ENCODE measurements at regions not wholly inside any gene's neighbourhood (a gene's known extent, or its start where the extent isn't known, plus 50 kb on each side); places are given as distances from the start of the nearest gene placed in this dataset.

DNA sequence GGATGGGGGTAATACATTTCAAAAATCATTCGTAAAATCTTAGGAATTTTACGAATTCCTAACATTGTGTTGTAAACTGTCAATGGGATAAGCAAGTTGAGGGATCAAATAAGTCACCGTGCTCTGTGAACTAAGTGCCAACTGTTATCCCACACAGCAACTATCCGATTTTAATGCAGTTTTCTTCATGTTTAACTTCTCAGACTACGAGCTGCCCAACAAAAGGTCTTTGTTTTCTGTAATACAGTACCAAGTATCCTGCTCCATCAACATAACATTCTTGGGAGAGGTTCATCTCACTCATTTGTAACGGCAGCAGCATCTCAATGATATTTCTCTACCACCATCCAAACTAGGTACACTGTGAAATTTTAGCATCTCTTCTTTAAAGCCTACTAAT lies 654.1 kb upstream of the LMCD1 start (continued):
- TF ChIP-seq, protein P1, sequence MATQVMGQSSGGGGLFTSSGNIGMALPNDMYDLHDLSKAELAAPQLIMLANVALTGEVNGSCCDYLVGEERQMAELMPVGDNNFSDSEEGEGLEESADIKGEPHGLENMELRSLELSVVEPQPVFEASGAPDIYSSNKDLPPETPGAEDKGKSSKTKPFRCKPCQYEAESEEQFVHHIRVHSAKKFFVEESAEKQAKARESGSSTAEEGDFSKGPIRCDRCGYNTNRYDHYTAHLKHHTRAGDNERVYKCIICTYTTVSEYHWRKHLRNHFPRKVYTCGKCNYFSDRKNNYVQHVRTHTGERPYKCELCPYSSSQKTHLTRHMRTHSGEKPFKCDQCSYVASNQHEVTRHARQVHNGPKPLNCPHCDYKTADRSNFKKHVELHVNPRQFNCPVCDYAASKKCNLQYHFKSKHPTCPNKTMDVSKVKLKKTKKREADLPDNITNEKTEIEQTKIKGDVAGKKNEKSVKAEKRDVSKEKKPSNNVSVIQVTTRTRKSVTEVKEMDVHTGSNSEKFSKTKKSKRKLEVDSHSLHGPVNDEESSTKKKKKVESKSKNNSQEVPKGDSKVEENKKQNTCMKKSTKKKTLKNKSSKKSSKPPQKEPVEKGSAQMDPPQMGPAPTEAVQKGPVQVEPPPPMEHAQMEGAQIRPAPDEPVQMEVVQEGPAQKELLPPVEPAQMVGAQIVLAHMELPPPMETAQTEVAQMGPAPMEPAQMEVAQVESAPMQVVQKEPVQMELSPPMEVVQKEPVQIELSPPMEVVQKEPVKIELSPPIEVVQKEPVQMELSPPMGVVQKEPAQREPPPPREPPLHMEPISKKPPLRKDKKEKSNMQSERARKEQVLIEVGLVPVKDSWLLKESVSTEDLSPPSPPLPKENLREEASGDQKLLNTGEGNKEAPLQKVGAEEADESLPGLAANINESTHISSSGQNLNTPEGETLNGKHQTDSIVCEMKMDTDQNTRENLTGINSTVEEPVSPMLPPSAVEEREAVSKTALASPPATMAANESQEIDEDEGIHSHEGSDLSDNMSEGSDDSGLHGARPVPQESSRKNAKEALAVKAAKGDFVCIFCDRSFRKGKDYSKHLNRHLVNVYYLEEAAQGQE (IDR thresholded peaks at IDR 0.05; ENCODE audit: low read depth, low read length) = no peak

DNA sequence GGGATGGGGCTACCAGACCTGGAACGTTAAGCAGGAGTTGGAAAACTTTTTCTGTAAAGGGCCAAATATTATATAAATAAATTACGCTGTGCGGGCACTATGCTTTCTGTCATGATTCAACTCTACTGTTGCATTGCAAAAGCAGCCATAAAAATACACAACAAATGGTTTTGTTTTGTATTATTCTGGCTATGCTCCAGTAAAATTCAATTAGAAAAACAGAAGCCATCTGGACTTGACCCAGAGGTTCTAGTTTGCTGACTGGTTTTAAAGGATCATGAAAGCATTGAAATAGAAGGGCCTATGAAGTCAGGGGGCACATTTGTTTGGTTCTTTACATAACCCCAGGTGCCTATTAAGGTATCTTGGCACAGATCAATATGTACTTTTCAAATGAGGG lies 647.4 kb upstream of the LMCD1 start:
- ChIA-PET SMC1A (ENCODE audit: uncharacterized antibody, unreplicated experiment) (no interaction called here), RAD21 (ENCODE audit: unreplicated experiment) (no interaction called here), POLR2A (no interaction called here), CTCF (no interaction called here)
- BruUV-seq (replicated peaks) = no TSS peak
- H3K9me3 ChIP-seq (replicated peaks; ENCODE audit: control insufficient read depth, insufficient read depth, low read length) = no peaks in the 10 kb centered on the region
- ATAC-seq (no peak), DNase-seq (ENCODE audit: low read depth, low spot score) (no peak), FAIRE-seq (no peak)
- H2AFZ ChIP-seq (ENCODE audit: control insufficient read depth, low read depth, low read length) = no peak overlapping the region
- no peaks in the 10 kb centered on the region for H3K36me3 ChIP-seq (ENCODE audit: control insufficient read depth in 2 of 2, insufficient read depth in 2 of 2, low read length in 1 of 2)
- H3K9ac ChIP-seq (ENCODE audit: control insufficient read depth, insufficient read depth, low read length) = no peak overlapping the region
- no peaks in the 10 kb centered on the region for H3K27me3 ChIP-seq (replicated peaks in 1 of 2; ENCODE audit: control insufficient read depth in 2 of 2, insufficient read depth in 2 of 2, low read length in 1 of 2)
- no peaks in the 10 kb centered on the region for H4K20me1 ChIP-seq (ENCODE audit: control insufficient read depth, insufficient read depth)
- no peak overlapping the region for H3K4me2 ChIP-seq (ENCODE audit: control insufficient read depth, insufficient read depth)
- no peak for TF ChIP-seq CREM (IDR thresholded peaks at IDR 0.05; ENCODE audit: low read depth)
- TF ChIP-seq EGR1 (IDR thresholded peaks at IDR 0.05; ENCODE audit: borderline replicate concordance in 1 of 2, low read depth in 2 of 2, low read length in 2 of 2) = no peak
- TF ChIP-seq NFXL1 (IDR thresholded peaks at IDR 0.05; ENCODE audit: borderline replicate concordance) = no peak
- no peak for TF ChIP-seq WRNIP1 (IDR thresholded peaks at IDR 0.05; ENCODE audit: borderline replicate concordance, low read depth, low read length)
- no peak for TF ChIP-seq MXI1 (IDR thresholded peaks at IDR 0.05; ENCODE audit: low read depth, low read length)
- TF ChIP-seq CBX3 (IDR thresholded peaks at IDR 0.05; ENCODE audit: borderline replicate concordance, low read depth) = no peak
- TF ChIP-seq FOXK2 (IDR thresholded peaks at IDR 0.05) = no peak
- TF ChIP-seq YY1 (IDR thresholded peaks at IDR 0.05; ENCODE audit: low read depth, low read length) = no peak
- TF ChIP-seq ZNF622 (IDR thresholded peaks at IDR 0.05) = no peak
- H3K27ac ChIP-seq (ENCODE audit: control insufficient read depth, insufficient read depth) = no peak overlapping the region
- H3K4me3 ChIP-seq = no peak overlapping the region
- intact Hi-C loops (cut with micrococcal nuclease; ENCODE audit: unreplicated experiment) (no loop called here), in situ Hi-C loops (cut with MboI) (no loop called here)
- H3K4me1 ChIP-seq (ENCODE audit: control insufficient read depth, insufficient read depth, low read length) = no peaks in the 10 kb centered on the region
- H3K79me2 ChIP-seq (ENCODE audit: control insufficient read depth, insufficient read depth, low read length) = no peaks in the 10 kb centered on the region
- WGBS (ENCODE audit: insufficient coverage, insufficient replicate concordance, low lambda C conversion rate, missing lambda C conversion rate) = 46% methylated on average over 3 of the region's 3 CpGs
